Activated T-cell treated with anti-CD3 and anti-CD28 coated beads for 24 hours (primary cell): ENCODE measurements at regions not wholly inside any gene's neighbourhood (a gene's known extent, or its start where the extent isn't known, plus 50 kb on each side); places are given as distances from the start of the nearest gene placed in this dataset.
A peak's percentile ranks its signal among the peaks of the same experiment; 100 is the strongest.
"Not testable (repeated sequence)": the region's sequence is repeated elsewhere in the genome, so short reads cannot be mapped to it uniquely, and the experiment has no call there.

ENCODE experiments used
- DNase-seq: peaks from one replicate; pipeline ENCODE4 v3.0.0-alpha.2; 2020; ENCODE audit warnings: low read depth

DNA sequence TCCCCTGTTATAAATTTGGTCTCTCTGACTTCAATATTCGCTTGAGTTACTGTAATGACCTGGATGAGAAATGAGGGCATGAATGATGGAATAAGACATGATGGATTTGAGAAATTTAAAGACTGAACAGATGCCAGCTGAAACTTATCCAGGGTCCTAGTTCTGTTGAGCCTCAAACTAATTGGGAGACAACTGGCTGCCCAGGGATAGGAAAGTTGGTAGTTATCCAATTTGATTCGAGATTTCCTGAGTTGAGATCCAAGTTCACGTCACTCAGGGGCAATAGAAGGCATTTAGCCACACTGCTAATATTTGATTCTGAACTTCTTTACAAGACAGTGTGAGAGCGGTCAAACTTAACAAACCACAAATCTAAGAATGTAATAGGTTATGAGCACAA, 159.0 kb upstream of the CXCL13 start:
- DNase-seq: no peak

DNA sequence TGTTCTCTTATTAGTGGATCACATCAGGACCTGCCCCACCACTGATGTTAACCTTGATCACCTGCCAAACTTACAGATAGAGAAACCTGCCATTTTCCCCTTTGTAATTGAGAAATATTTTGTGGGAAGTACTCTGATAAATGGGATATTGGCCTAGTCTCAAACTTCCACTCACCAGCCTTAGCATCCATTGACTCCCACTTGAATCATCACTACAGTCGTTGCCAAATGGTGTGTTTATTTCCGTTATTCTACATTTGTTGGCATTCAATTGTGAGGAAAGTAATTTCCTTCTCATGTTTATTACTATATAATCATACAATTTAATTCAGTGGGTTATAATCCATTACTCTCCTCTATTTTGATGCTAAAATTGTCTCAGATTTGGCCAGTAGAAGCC, 156.4 kb upstream of the CXCL13 start:
- no peak for DNase-seq

DNA sequence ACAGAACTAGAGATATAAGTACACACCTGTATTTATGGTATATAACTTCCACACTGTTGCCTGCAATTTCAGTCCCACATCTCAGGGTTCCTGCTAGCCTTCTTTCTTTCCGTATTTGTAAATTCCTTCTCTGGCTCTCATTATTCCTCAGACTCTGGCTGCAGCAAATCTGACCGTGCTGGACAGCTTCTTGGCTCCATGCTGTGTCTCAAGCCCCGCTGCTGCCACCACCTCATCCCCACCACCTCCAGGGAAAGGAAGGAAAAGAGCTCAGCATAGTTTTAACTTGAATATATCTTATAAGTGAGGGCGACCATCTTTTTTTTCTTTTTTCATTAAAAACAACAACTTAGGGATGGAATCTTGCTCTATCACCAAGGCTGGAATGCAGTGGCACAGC, 155.6 kb upstream of the CXCL13 start:
- DNase-seq: no peak

DNA sequence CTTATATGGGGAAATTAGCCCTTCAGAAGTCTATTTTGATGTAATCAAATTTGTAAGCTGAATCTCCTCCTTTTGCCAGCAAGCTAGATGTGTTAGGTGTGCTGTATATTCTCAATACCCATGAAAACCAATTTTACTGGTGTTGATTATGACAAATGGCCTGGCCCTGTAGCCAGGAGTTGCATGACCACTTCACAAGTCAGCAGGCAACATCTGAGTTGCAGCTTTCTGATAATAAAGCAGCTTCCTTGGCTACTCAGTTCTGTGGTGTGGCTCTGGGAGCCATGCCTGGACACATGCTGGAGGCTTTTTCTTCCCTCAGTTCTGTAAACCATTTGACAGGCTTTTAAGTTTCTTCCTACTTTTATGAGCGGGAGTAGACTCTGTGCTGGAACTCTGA, 154.1 kb upstream of the CXCL13 start:
- DNase-seq: no peak

DNA sequence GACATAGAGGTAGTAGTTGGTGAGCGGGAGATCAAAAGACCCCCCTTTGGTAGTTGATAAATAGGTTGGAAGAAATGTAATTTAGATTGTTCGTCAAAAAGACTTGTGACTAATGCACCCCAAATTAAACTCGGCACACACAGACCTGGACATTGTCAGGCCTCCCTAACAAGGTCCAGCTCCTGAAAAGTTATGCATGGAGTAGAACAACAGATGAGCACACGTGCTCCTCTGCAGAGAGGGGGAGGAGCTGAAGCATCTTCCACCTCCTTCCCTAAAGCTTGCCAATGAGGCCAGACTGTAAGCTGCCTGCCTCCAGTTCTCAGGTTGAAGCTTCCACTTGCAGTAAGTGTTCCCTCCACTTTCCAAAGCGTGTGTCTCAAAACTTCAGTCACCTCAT, 153.5 kb upstream of the CXCL13 start:
- not testable (repeated sequence) for DNase-seq

DNA sequence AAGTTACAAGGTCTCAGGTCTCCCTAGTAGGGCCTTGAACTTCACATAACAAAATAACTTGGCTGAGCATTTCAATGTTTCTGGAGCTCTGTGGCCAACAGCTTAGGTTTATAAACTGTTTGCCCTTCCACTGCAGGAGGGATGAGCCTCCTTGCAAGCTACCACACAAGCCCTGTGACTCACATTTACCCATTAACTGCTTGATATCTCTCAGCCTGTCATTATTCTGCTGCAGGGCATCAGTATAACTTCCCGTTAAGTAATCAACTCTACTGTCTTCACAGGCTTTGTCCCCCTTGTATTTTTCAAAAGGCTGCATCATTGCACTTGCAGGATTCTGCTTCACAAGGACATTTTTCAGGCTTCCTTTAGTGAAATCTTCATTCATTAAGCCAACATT, 151.7 kb upstream of the CXCL13 start:
- no peak for DNase-seq

DNA sequence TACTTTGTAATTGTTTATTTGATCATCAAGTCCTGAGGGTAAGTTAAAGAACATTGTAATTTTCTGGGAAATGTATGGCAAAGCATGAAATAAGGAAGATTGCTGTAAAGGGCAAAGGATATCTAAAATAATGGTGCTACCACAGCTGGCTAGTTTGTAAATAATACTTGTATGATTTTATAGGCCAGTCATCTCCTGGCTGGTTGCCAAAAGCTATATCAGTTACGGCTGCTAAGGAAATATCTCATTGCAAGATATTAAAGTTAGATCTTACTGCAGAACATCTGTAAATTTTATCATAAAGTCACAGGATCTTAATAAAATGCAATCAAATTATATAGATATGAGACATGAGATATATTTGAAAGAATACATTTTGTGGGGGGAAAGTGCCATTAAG, 150.8 kb upstream of the CXCL13 start:
- no peak for DNase-seq

DNA sequence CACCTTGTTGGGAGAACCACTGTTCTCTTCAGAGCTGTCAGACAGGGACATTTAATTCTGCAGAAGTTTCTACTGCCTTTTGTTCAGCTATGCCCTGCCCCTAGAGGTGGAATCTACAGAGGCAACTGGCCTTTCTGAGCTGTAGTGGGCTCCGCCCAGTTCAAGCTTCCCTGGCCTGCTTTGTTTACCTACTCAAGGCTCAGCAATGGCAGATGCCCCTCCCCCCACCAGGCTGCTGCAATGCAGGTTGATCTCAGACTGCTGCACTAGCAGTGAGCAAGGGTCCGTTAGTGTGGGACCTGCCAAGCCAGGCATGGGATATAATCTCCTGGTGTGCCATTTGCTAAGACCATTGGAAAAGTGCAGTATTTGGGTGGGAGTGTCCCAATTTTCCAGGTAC, 141.5 kb upstream of the CXCL13 start:
- DNase-seq: not testable (repeated sequence)

DNA sequence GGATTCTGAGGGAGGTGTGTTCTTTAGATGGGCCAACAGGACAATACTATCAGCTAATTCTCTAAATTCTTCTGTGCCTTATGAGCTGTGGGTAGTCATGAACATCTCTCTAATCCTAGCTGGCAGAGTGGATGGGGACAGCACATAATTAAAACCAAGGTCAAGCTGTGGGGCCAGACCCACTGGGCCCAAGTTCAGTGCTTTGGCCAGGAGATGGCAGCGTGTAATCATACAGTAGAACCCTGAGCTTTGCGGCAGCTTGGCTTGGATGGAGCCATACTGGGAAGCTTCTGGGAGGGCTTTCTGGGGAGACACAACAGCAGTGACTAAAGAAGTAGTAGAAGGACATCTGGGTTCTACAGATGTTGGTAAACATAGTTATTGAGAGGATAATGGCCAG, 140.3 kb upstream of the CXCL13 start:
- DNase-seq: peak; percentile 11

DNA sequence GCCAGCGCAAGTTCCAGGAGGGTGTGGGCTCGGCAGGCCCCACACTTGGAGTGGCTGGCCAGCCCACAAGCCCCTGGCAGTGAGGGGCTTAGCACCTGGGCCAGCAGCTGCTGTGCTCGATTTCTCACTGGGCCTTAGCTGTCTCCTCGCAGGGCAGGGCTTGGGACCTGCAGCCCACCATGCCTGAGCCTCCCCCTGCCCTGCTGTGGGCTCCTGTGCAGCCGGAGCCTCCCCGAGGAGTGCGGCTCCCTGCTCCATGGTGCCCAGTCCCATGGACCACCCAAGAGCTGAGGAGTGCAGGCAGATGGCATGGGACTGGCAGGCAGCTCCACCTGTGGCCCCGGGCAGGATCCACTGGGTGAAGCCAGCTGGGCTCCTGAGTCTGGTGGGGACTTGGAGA, 139.2 kb upstream of the CXCL13 start:
- no peak for DNase-seq

DNA sequence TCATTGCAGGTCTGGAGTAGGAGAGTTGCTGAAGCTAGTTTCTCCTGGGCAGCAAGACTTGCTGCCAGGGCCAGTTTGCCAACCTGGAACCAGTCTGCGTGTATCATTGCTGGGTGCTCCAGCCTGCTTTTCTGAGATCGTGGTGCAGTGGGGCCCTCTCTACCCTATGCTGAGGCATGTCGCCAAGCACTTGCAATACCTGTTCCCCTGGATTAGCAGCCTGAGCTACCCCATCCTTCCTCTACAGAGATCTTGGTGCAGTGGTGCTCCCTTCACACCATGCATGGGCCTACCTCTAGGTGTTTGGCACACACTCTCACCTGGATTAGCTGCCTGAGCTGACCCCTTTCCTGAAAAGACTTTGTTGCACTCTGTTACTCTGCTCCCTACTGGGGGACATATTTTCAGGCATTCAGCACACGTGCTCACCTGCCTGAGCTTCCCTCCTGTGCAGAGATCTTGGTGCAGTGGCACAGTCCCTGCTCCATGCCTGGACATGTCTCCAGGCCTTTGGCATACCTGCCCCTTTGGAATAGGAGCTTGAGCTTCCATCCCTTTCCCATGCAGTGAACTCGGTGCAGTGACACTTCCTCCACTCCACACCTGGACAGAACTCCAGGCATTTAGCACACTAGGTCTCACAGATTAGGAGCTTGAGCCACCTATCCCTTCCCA, 133.7 kb upstream of the CXCL13 start:
- no peak for DNase-seq

DNA sequence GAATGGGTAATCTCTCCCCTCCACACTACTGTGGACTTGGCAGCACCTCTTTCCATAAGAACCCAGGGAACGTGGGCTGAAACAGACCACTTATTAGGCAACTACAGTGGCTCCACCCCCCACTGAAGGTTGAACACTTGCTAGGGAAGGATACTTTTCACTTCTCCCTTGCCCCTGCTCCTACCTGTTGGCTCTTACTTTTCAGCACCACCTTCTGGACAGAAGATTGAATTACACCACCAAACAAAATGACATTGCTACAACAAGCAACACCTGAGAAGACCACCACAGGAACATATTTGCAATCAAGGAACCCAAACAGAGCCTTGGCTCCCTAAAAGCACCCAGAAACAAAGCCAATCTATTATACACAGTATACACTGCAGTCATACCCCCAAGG, 132.1 kb upstream of the CXCL13 start:
- DNase-seq: no peak

DNA sequence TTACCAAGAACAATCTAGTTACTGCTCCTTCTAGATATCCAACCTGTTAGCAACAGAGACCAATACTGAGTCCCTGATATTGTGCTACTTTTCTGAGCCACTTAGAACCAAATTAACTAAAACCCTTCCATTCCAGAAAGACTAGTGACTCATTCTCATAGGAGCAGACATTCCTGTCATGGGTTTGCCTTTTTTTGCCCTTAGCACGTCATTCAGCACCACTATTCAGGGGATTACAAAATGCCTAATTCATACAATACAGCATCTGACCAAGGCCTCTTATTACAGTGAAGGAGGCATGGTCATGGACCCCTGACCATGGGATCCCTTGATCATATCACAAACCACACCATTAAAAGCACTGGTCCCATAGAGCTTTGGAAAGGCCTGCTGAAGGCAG, 123.8 kb upstream of the CXCL13 start:
- no peak for DNase-seq

DNA sequence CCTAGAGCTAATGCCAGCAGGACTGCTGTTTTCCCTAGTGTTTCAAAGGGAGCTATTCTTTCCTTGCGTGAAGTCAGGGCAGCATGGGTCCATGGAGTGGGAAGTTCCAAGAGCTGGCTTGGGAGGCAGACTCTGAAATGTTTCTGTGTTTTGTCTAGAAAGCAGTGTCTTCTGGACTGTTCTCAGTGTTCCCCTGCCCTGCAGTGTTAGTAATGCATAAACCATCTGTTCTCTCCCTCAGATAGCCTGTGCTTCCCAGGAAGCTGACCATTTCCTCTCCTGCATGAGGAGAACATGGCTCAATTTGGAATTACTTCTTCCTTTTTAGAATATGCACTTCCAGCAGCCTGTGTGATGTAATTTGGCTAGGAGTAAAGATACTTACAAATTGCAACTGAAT, 116.7 kb upstream of the CXCL13 start:
- no peak for DNase-seq

DNA sequence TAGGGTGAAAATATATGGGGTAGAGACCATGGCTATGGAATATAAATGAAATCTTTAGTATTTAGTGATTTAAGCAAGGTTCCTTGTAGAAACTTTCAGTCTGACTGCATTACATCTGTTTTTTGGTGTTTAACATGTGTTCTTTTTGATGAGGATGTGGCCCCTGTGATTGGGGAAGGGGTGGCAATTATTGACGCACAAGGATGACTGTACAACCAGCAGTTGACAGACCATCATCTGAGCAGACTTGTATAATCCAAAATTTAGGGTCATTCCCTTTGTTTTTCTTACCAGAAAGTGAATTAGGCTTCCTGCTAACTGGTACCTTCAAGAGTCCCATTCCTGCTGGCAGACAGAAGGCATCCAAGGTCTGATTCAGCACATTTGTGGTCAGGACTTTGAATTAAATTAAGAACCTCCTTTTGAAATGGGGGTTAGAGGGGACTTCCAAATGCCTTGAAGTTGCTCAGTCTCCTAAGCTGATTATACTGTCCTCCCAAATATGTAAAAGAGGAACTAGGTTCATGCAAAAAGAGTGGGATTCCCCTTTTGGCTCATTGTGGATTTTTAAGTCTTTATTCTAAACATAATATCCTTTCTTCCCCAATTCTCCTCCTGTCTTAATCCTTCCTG, 112.4 kb upstream of the CXCL13 start:
- DNase-seq: no peak

DNA sequence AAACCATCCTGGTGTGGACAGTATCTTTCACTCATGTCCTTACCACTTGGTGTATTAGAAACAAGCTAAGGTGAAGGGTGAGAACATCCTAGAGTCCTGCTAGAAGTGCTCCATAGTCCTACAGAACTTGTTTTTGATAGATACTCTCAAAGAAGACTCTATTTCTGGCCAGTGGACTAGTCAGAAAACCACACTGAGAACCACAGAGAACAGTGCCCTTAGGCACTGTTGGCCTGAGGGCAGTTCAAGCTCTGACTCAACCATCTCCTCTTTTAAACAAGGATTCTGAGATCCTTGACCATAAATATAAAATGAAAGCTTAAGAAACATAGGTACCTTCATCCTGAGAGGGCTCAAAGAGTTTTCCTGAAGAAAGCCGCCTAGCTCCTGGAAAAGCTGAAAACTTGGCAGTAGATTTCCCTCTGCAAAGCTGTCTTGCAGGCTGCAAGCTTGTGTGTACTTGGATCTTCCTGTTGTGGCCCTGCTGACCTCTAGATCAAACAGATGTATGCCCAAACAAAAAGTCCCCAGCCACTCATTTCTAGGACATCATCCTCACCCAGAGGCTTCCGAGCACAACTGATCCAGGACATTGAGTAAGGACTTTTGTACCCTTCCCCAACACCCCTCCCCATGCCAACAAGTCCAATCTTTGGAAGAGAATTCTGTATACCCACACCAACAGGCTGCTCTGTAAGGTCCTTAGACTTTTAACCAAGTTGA, 111.6 kb upstream of the CXCL13 start:
- DNase-seq: no peak

DNA sequence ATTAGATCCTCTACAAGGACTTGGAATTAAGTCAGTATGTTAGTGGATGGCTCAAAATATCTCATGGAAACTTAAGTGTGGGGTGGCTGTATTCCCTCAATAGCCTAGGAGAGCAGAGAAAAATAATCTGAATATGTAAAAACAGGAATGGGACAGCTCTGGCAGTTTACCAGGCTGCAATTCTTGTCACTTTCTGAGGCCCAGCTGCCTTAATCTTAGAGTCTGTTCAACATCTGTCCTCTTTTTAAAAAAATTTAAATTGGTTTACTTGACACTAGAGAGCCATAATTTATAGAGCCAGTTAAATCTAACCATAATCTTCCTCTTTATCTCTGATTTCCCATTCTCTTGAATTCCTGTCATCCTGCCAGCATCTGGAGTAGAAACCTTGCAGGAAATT, 109.2 kb upstream of the CXCL13 start:
- no peak for DNase-seq

DNA sequence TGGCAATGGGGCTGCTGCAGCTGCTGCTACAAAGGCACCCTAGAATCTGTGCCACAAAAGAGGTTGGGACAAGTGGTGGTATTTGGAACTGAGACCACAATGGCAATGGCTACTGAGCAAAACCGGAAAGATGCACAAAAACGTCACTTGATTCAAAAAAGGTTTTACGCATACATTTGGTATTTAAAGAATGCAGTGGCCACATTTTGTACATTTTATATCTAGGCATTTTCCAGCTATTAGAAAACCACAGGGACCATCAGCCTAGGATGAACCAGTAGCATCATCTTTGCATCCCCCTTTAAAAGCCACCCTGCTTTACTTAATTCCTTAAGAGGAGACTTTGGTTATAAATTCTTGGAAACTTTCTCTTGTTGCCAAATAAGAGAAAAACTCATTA, 104.8 kb upstream of the CXCL13 start:
- DNase-seq: no peak

DNA sequence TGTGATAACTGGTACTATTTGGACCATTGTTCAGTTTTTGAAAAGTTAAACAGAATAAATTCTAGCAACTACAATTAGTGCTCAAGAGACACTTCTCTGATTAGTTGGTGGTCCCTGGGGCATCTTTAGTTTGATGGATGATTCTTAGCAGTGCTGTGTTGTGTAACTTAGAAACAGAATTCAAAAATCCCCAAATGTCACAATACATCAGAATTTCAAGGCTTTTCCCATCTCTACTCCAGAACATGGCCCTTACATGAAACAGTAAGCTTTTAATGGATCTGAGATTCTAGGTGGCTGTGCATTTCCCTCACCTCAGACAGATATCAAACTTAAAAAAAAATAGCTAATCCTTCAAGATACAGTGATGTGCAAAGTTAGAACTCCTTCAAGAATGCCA, 104.4 kb upstream of the CXCL13 start:
- DNase-seq: no peak

DNA sequence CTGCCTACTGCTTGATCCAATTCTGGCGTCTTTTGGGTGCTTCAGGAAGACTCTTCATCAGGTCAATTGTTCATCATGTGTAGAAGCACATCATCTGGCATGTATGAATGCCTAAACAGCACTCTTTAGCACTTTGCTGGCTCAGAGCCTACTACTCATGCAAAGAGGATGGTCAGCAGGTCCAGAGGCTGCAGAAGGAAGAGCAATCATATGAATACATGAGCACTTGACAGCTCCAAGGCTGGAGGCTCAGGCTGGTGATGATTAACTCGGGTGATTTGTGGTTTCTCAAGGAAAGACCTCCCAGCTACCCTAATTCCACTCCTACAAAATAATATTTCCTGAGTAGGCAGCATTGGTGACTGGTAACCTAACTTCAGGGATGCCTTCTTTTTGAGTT, 103.8 kb upstream of the CXCL13 start:
- no peak for DNase-seq

DNA sequence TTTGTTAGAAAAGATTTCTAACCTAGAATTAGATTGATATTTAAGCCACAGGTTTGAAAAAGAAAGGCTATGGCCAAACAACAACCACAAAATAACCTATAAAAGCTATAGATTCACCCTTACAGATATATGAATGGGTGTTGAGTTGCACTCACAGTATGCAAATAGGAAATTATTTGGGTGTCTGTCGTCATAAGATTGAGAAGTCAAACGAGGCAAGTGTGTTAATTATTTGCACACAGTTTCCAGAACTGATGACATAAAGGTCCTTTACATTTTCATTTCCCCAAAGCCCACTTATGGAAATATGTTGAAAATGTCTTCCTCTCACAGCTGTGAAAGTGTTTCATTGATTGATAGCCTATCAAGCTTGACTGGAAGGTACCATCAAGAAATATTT, 101.2 kb upstream of the CXCL13 start:
- no peak for DNase-seq

DNA sequence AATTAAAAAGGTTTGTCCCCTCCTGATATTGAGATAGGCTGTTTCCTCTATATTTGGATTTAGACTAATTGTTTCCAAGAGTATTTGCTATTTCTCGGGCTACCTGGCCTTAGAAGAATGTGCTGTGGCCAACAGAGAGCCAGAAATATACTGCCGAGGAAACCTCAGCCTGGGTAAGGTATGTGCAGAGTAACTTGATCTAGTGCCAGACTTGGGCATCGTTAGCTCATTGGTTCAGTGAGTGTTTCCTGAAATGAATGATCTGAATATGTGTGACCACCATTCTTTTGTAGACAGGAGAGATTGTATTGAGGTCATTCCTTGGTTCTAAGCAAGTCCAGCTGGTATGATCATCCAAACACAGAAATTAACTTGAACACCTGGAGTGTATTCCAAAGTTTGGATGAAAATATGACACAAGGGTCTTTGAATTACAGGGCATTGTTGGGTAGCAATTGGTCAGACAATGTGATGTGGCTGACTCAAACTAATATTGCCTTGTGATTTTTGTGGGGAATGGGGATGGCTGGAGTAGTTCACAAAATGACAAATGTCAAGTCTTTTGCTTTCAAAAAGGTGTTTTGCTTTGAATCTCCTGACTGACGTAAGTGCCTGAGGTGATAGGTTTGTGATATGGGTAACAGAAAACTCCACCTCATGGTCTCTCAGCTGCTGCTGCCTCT, 100.2 kb upstream of the CXCL13 start:
- no peak for DNase-seq

DNA sequence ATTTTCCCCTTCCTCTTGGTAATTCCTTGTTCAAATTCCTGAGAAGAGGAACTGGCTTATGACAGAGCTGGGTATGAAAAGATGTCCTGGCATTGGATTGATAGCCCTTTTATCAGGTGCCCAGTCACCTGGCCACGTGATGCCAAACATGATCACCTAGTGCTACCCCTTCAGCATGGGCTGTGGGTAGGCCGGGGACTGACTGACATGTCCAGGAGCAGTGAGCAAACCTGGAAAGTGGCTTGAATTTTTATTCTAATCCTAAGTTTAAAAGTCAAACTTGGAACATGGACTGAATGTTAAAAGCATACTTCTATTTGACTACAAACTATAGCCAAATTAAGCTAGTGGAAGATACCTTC, 99.7 kb upstream of the CXCL13 start:
- DNase-seq: no peak
